Breast epithelium (tissue), 3 donors: ENCODE measurements at regions not wholly inside any gene's neighbourhood (a gene's known extent, or its start where the extent isn't known, plus 50 kb on each side); places are given as distances from the start of the nearest gene placed in this dataset.

ENCODE experiments used
- CTCF ChIP-seq, 3 donors: fragments of 450-650 bp; IDR thresholded peaks; one replicate each; pipeline ENCODE4 v1.5.1; 2016 to 2017; ENCODE audit warnings: antibody characterized with exemption in 3 of 3, mild to moderate bottlenecking in 3 of 3, moderate library complexity in 3 of 3
- POLR2A ChIP-seq: fragments of 450-650 bp; IDR thresholded peaks from one replicate; pipeline ENCODE4 v1.6.1; 2016; ENCODE audit warnings: antibody characterized with exemption, mild to moderate bottlenecking, moderate library complexity
- POLR2AphosphoS5 ChIP-seq, 3 donors: sonication (generic); formaldehyde crosslinking; IDR thresholded peaks; one replicate each; pipeline ENCODE4 v1.6.1; 2017; ENCODE audit warnings: antibody characterized with exemption in 3 of 3

GRCh38 chr3:162029736-162030135, 533.1 kb downstream of the OTOL1 start:
- TF ChIP-seq POLR2A (no peak), CTCF (IDR thresholded peaks at IDR 0.05) (no peak), POLR2AphosphoS5 (IDR thresholded peaks at IDR 0.05) (no peak)
